Adrenal gland (tissue), 9 donors: ENCODE measurements at regions not wholly inside any gene's neighbourhood (a gene's known extent, or its start where the extent isn't known, plus 50 kb on each side); places are given as distances from the start of the nearest gene placed in this dataset.

Source experiments
- DNase-seq, 7 donors: peaks; one replicate each; pipeline ENCODE4 v3.0.0-alpha.2; 2019 to 2020
- H3K27ac ChIP-seq, 5 donors: fragments of 200-600 bp; sonication (generic) in 4 of 5; 1 replicate in 3 of 5; 2 replicates in 2 of 5; pipeline versions ENCODE4 v1.5.1 to v1.8.0; 2016 to 2020; ENCODE audit warnings: mild to moderate bottlenecking in 1 of 5
- H3K27me3 ChIP-seq: fragments of 200-600 bp; 2 replicates; pipeline ENCODE4 v1.8.0; 2021
- H3K36me3 ChIP-seq, 2 donors: fragments of 200-600 bp; replicated peaks in 1 of 2; 1 replicate in 1 of 2; 2 replicates in 1 of 2; pipeline versions ENCODE4 v1.5.1 to v1.8.0; 2018 to 2022
- H3K4me1 ChIP-seq, 2 donors: fragments of 200-600 bp; replicated peaks in 1 of 2; 1 replicate in 1 of 2; 2 replicates in 1 of 2; pipeline versions ENCODE4 v1.5.1 to v1.8.0; 2018 to 2021
- H3K4me3 ChIP-seq, 4 donors: fragments of 200-600 bp; sonication (generic) in 3 of 4; one replicate each; pipeline ENCODE4 v1.5.1; 2016 to 2018
- H3K9me3 ChIP-seq, 3 donors: fragments of 200-600 bp; sonication (generic) in 1 of 3; replicated peaks in 1 of 3; 1 replicate in 2 of 3; 2 replicates in 1 of 3; pipeline versions ENCODE4 v1.5.1 to v1.8.0; 2016 to 2021
- POLR2A ChIP-seq, 2 donors: fragments of 450-650 bp; IDR thresholded peaks; one replicate each; pipeline ENCODE4 v1.6.1; 2017; ENCODE audit warnings: antibody characterized with exemption in 2 of 2, mild to moderate bottlenecking in 2 of 2, moderate library complexity in 1 of 2
- WGBS, 4 donors: extraction: QIAGEN DNeasy Blood & Tissue Kit in 2 of 4; methylation state at CpG; one replicate each; pipeline versions ENCODE4 v1.1.5 to v1.1.7; 2013 to 2017; 5-methylcytosine and 5-hydroxymethylcytosine counted together
- intact Hi-C, 2 donors: fragments of 100-400 bp; cut with DNase I; formaldehyde crosslinking; loops; one replicate each; pipeline versions ENCODE4 v1.14.1 to v1.15.0; 2022 to 2023
- TF ChIP-seq, protein P1 (sequence below), 6 experiments: fragments of 450-650 bp in 4 of 6; fragments of 200-600 bp in 2 of 6; sonication (generic) in 1 of 6; IDR thresholded peaks; 1 replicate in 5 of 6; 2 replicates in 1 of 6; pipeline versions ENCODE4 v1.5.1 to v1.8.0; 2016 to 2021; ENCODE audit warnings: antibody characterized with exemption in 6 of 6, mild to moderate bottlenecking in 2 of 6, moderate library complexity in 1 of 6
- donor health status: healthy with polysubstance abuse.
- donor health status: Bipolar disorder and iron deficiency.
- donor health status: DM: yes; HTN: yes; CAD: no.
- donor health status: DM: no; HTN: no; CAD: no.
- donor health status: DM: no; HTN: no; CAD: no.

DNA sequence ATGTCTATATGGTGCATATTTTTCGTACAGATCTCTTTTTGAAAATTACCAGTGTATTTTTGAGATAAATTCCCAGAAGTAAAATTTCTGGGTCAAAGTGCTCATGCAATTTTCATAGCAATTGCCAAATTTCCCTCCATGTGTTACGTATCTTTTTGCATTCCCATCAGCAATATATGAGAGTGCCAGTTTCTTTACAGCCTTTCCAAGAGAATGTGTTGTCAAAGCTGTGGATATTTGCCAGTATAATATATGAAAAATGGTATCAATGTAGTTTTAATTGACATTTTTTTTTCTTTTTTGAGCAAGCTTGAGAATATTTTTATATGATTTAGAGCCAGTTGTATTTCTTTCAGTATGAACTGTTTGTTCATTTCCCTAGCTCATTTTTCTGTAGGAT lies 399.0 kb upstream of the KLF12 start:
- H3K4me3 ChIP-seq, result no peak overlapping the region
- H3K9me3 ChIP-seq, result no peaks in the 10 kb centered on the region
- DNase-seq, result no peak
- H3K4me1 ChIP-seq, result no peaks in the 10 kb centered on the region
- H3K36me3 ChIP-seq, result no peaks in the 10 kb centered on the region
- H3K27me3 ChIP-seq, result no peaks in the 10 kb centered on the region
- H3K27ac ChIP-seq, result no peak overlapping the region
- TF ChIP-seq POLR2A (IDR thresholded peaks at IDR 0.05), result no peak
- TF ChIP-seq, protein P1, sequence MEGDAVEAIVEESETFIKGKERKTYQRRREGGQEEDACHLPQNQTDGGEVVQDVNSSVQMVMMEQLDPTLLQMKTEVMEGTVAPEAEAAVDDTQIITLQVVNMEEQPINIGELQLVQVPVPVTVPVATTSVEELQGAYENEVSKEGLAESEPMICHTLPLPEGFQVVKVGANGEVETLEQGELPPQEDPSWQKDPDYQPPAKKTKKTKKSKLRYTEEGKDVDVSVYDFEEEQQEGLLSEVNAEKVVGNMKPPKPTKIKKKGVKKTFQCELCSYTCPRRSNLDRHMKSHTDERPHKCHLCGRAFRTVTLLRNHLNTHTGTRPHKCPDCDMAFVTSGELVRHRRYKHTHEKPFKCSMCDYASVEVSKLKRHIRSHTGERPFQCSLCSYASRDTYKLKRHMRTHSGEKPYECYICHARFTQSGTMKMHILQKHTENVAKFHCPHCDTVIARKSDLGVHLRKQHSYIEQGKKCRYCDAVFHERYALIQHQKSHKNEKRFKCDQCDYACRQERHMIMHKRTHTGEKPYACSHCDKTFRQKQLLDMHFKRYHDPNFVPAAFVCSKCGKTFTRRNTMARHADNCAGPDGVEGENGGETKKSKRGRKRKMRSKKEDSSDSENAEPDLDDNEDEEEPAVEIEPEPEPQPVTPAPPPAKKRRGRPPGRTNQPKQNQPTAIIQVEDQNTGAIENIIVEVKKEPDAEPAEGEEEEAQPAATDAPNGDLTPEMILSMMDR (IDR thresholded peaks at IDR 0.05), result no peak
- intact Hi-C loops, result no loop called here
- 78 to 97% (median 86%) methylated on average over 2 of the region's 2 CpGs for WGBS, 4 donors

DNA sequence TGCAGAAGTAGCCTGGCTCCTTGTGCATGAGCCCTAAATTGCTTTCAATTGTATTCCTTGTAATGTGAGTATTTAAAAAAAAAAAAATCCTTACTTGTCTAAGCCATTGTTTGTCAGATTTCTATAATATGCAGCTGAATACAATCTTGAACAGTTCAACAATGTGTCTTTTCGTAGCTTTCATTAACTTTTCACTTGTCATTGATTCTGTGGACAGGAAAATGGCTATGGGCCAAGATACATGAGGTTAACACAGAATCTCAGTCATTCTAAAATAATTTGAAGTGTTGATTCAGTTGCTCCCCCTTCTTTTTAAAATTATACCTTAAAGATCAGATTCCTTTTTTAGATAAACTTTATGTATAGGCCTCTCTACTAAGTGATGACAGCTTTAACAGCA lies 395.8 kb upstream of the KLF12 start:
- Histone ChIP-seq H3K27me3 (no peaks in the 10 kb centered on the region), H3K4me3 (no peak overlapping the region), H3K4me1 (no peaks in the 10 kb centered on the region), H3K27ac (no peak overlapping the region), H3K9me3 (no peaks in the 10 kb centered on the region), H3K36me3 (no peaks in the 10 kb centered on the region)
- intact Hi-C loops, result no loop called here
- 64 to 78% (median 78%) methylated on average over 1 of the region's 1 CpG for WGBS, 4 donors
- no peak for TF ChIP-seq POLR2A (IDR thresholded peaks at IDR 0.05)
- TF ChIP-seq, protein P1 (IDR thresholded peaks at IDR 0.05), result no peak
- DNase-seq, result no peak

DNA sequence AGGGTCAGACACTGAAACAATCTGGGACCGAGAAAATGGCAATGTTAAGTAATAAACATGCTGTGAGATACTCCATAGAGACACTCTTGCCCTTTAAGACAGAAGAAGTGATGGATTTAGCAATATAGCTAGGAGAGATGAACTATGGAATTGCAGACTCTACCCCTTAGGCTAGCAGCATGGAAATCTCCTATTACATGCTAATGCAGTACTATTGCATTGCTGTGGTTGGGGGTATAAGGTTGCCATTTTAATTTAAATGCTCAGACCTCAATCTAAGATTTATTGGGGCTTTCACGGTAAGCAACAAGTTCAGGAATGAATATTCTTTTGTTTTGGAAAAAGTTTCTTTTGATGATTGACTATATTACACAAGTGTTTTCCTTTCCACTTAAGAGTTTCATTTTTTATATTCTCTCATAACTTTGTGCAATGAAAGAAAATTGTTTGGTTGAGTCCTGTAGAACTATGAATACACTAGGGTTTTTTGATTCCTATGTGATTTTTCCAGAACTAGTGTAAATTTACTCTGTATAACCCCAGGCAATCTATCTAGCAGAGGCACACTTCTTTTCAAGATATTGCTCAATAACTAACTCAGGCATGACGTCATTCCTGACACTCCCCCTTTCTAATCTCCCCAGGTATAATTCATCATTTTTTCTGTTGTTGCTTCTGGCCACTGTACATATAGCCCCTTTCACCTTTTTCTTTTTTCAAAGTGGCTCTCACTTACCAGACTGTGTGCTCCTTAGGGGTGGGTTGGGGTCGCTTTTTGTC lies 394.7 kb upstream of the KLF12 start:
- H3K27ac ChIP-seq, result no peak overlapping the region
- TF ChIP-seq, protein P1 (IDR thresholded peaks at IDR 0.05), result no peak
- TF ChIP-seq POLR2A (IDR thresholded peaks at IDR 0.05), result no peak
- H3K27me3 ChIP-seq, result no peaks in the 10 kb centered on the region
- intact Hi-C loops, result no loop called here
- no peaks in the 10 kb centered on the region for H3K36me3 ChIP-seq
- no peaks in the 10 kb centered on the region for H3K9me3 ChIP-seq
- no peaks in the 10 kb centered on the region for H3K4me1 ChIP-seq
- WGBS, 4 donors, result 75 to 79% (median 77%) methylated on average over 4 of the region's 4 CpGs
- DNase-seq, result no peak
- no peak overlapping the region for H3K4me3 ChIP-seq

DNA sequence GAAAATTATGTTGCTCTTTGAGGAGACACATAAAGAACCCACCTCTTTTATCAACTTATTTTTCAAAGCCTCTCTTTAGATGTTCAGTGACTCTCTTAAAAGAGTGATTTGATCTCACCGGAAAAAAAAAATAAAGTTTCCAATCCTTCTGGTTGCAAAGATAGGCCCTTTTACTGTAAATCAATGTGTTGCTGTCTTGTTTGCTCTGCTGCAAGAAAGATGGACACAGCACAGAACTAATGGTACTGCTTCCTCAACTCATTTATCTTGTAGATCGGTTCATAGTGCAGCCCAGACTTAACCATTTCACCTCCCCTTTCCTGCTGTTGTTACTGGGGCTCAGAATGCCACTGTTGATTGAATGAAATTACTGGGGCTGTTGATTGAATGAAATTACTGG lies 388.9 kb upstream of the KLF12 start:
- H3K9me3 ChIP-seq, result no peaks in the 10 kb centered on the region
- H3K27me3 ChIP-seq, result no peaks in the 10 kb centered on the region
- 22 to 37% (median 28%) methylated on average over 2 of the region's 2 CpGs for WGBS, 4 donors
- intact Hi-C loops, result no loop called here
- H3K4me1 ChIP-seq, result no peaks in the 10 kb centered on the region
- no peak for TF ChIP-seq POLR2A (IDR thresholded peaks at IDR 0.05)
- TF ChIP-seq, protein P1 (IDR thresholded peaks at IDR 0.05), result no peak
- no peaks in the 10 kb centered on the region for H3K36me3 ChIP-seq
- no peak overlapping the region for H3K27ac ChIP-seq
- no peak for DNase-seq
- no peak overlapping the region for H3K4me3 ChIP-seq
